Coronary artery (tissue), 2 donors: ENCODE measurements at regions not wholly inside any gene's neighbourhood (a gene's known extent, or its start where the extent isn't known, plus 50 kb on each side); places are given as distances from the start of the nearest gene placed in this dataset.
A peak's percentile ranks its signal among the peaks of the same experiment; 100 is the strongest.
"Not testable (repeated sequence)": the region's sequence is repeated elsewhere in the genome, so short reads cannot be mapped to it uniquely, and the experiment has no call there.

Source experiments
- DNase-seq: peaks from one replicate; pipeline ENCODE4 v3.0.0-alpha.2; 2017; ENCODE audit warnings: low spot score
- H3K27ac ChIP-seq, 2 donors: fragments of 200-600 bp; sonication (generic); one replicate each; pipeline ENCODE4 v1.5.1; 2016 to 2019
- H3K4me3 ChIP-seq: fragments of 200-600 bp; sonication (generic); 2 replicates; pipeline ENCODE4 v1.5.1; 2016; ENCODE audit warnings: mild to moderate bottlenecking, moderate library complexity
- TF ChIP-seq, protein P1 (sequence below): fragments of 200-600 bp; sonication (generic); IDR thresholded peaks from one replicate; pipeline ENCODE4 v1.5.1; 2019; ENCODE audit warnings: antibody characterized with exemption

DNA sequence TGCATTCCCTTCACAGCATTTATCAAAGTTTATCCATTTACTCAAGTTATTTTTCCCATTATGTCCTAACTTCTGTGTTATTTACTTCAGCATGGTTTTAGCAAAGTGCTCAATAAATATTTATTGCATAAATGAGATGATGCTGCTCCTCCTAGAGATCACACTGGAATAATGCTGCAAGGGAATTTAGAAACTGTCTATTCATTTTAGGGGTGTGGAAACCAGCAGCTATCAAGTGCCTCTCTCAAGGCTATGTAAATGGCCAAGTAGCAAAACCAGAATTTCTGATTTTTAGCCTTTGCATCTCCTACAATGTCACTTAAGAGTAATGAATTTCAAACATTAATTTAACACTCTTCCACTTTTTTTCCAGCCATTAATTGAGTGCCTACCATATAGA lies 316.2 kb downstream of the COL12A1 start:
- TF ChIP-seq, protein P1, sequence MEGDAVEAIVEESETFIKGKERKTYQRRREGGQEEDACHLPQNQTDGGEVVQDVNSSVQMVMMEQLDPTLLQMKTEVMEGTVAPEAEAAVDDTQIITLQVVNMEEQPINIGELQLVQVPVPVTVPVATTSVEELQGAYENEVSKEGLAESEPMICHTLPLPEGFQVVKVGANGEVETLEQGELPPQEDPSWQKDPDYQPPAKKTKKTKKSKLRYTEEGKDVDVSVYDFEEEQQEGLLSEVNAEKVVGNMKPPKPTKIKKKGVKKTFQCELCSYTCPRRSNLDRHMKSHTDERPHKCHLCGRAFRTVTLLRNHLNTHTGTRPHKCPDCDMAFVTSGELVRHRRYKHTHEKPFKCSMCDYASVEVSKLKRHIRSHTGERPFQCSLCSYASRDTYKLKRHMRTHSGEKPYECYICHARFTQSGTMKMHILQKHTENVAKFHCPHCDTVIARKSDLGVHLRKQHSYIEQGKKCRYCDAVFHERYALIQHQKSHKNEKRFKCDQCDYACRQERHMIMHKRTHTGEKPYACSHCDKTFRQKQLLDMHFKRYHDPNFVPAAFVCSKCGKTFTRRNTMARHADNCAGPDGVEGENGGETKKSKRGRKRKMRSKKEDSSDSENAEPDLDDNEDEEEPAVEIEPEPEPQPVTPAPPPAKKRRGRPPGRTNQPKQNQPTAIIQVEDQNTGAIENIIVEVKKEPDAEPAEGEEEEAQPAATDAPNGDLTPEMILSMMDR: no peak
- DNase-seq: no peak
- no peak overlapping the region for H3K27ac ChIP-seq

DNA sequence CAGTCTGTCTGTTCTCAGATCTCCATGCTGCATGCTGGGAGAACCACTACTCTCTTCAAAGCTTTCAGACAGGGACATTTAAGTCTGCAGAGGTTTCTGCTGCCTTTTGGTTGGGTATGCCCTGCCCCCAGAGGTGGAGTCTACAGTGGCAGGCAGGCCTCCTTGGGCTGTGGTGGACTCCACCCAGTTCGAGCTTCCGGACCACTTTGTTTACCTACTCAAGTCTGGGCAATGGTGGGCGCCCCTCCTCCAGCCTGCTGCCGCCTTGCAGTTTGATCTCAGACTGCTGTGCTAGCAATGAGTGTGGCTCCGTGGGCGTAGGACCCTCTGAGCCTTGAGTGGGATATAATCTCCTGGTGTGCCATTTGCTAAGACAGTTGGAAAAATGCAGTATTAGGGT lies 317.1 kb downstream of the COL12A1 start:
- H3K4me3 ChIP-seq, DNase-seq, H3K27ac ChIP-seq: not testable (repeated sequence)

More for the DNA sequence above, 316.2 kb downstream of the COL12A1 start:
- no peak overlapping the region for H3K4me3 ChIP-seq

- no peak for DNase-seq
- TF ChIP-seq, protein P1: no peak
- no peak overlapping the region for H3K4me3 ChIP-seq
- no peak overlapping the region for H3K27ac ChIP-seq
These were observed 325.9 kb downstream of the COL12A1 start for GRCh38 chr6:74879976-74880375.

GRCh38 chr6:74879234-74879633 lies 326.6 kb downstream of the COL12A1 start:
- TF ChIP-seq, protein P1: no peak

DNA sequence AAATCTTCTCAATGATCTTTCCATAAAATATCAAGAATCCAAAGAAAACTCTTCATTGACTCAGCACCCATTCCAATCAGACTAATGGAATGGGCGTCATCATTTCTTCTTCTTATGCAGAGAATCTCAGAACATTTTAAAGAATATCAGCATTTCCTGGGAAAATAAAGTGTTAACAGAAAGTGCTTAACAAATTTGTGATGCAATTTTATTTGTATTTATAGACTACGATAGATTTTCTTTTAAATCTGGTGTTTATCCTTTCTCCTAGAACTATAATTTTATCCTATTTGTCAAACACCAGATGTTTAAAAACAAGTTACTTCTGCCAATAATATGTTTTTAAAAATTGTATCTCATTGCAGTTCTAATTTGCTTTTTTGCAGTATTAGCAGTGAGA lies 330.7 kb downstream of the COL12A1 start:
- TF ChIP-seq, protein P1: no peak
- H3K4me3 ChIP-seq: no peak overlapping the region
- DNase-seq: no peak
- no peak overlapping the region for H3K27ac ChIP-seq

More at GRCh38 chr6:74879234-74879633, 326.6 kb downstream of the COL12A1 start:
- H3K27ac ChIP-seq: peak overlapping the region in 1 of 2 donors; percentile 50
- DNase-seq: no peak
- H3K4me3 ChIP-seq: no peak overlapping the region

GRCh38 chr6:74872754-74873476 lies 332.9 kb downstream of the COL12A1 start:
- no peak for DNase-seq
- H3K4me3 ChIP-seq: no peak overlapping the region
- H3K27ac ChIP-seq: no peak overlapping the region
- TF ChIP-seq, protein P1: no peak

GRCh38 chr6:74871757-74872156 lies 334.1 kb downstream of the COL12A1 start:
- DNase-seq: no peak
- TF ChIP-seq, protein P1: no peak
- Histone ChIP-seq H3K4me3 (no peak overlapping the region), H3K27ac (no peak overlapping the region)
